ENCODE measurements at regions not wholly inside any gene's neighbourhood (a gene's known extent, or its start where the extent isn't known, plus 50 kb on each side); places are given as distances from the start of the nearest gene placed in this dataset.

GRCh38 chr2:172173174-172173706, 70.5 kb upstream of the DLX2 start:
- Histone ChIP-seq H3K4me2 (replicated peaks; ENCODE audit: extremely low read depth, low read length, poor library complexity, severe bottlenecking) (no peak overlapping the region), H3K27ac (ENCODE audit: low read depth in 1 of 2, low read length in 2 of 2) (no peak overlapping the region), H3K27me3 (ENCODE audit: control insufficient read depth in 2 of 2, insufficient read depth in 2 of 2, low read length in 2 of 2) (peaks cover 0 to 8% of the 10 kb centered on the region in 2 donors), H3K4me3 (replicated peaks in 1 of 3; ENCODE audit: low read depth in 2 of 3, low read length in 3 of 3) (peak overlapping the region in 2 of 3 experiments; percentile 73 to 79), H3K79me2 (ENCODE audit: insufficient read depth, low read length) (no peaks in the 10 kb centered on the region), H3K9me3 (replicated peaks in 1 of 2; ENCODE audit: control insufficient read depth in 1 of 2, insufficient read depth in 1 of 2, low read length in 2 of 2) (no peaks in the 10 kb centered on the region), H2AFZ (ENCODE audit: insufficient read depth, low read depth, low read length, poor library complexity, severe bottlenecking) (peak overlapping the region; percentile 96), H3K9ac (ENCODE audit: insufficient read depth, low read length, poor library complexity, severe bottlenecking) (no peak overlapping the region), H3K36me3 (replicated peaks in 1 of 2; ENCODE audit: control insufficient read depth in 1 of 2, insufficient read depth in 2 of 2, low read length in 2 of 2) (no peaks in the 10 kb centered on the region), H4K20me1 (ENCODE audit: insufficient read depth, low read length) (no peaks in the 10 kb centered on the region), H3K4me1 (ENCODE audit: control insufficient read depth in 1 of 2, insufficient read depth in 2 of 2, low read length in 2 of 2) (peaks cover 5 to 6% of the 10 kb centered on the region in 2 donors)
- H3K27ac Mint-ChIP-seq: no peak overlapping the region
- H3K36me3 Mint-ChIP-seq: no peaks in the 10 kb centered on the region
- no peak for DNase-seq
- 100% methylated on average over 5 of the region's 8 CpGs for WGBS (ENCODE audit: insufficient coverage)
- peak overlapping the region; percentile 76 to 78 for H3K4me3 Mint-ChIP-seq
- peaks cover 19% of the 10 kb centered on the region for H3K4me1 Mint-ChIP-seq
- peaks cover 0 to 7% (median 3%) of the 10 kb centered on the region in 3 donors for H3K27me3 Mint-ChIP-seq (ENCODE audit: low read depth in 3 of 3)
- intact Hi-C loops (cut with micrococcal nuclease): loop anchor here (2.0 to 10.0 kb wide), 3 partner anchors 54 to 532 kb away; no protein-coding TSS in a partner anchor
- H3K9me3 Mint-ChIP-seq: peaks cover 0 to 3% (median 0%) of the 10 kb centered on the region in 7 donors
- TF ChIP-seq CTCF (IDR thresholded peaks at IDR 0.05): no peak

- Mint-ChIP-seq H3K4me1 (peaks cover 14% of the 10 kb centered on the region), H3K27ac (no peak overlapping the region)
- no peak for DNase-seq
These were observed 74.9 kb upstream of the DLX2 start for GRCh38 chr2:172177581-172177980.

More at GRCh38 chr2:172177581-172177980, 74.9 kb upstream of the DLX2 start:
- H3K36me3 ChIP-seq (replicated peaks in 1 of 2; ENCODE audit: control insufficient read depth in 1 of 2, insufficient read depth in 2 of 2, low read length in 2 of 2): no peaks in the 10 kb centered on the region
- peaks cover 0 to 9% (median 3%) of the 10 kb centered on the region in 3 donors for H3K27me3 Mint-ChIP-seq (ENCODE audit: low read depth in 3 of 3)
- no peak overlapping the region for H2AFZ ChIP-seq (ENCODE audit: insufficient read depth, low read depth, low read length, poor library complexity, severe bottlenecking)
- peaks cover 0 to 8% of the 10 kb centered on the region in 2 donors for H3K27me3 ChIP-seq (ENCODE audit: control insufficient read depth in 2 of 2, insufficient read depth in 2 of 2, low read length in 2 of 2)
- intact Hi-C loops (cut with micrococcal nuclease): loop anchor here (5.0 to 10.0 kb wide), 2 partner anchors 35 to 527 kb away; no protein-coding TSS in a partner anchor
- no peak overlapping the region for H3K4me2 ChIP-seq (replicated peaks; ENCODE audit: extremely low read depth, low read length, poor library complexity, severe bottlenecking)
- WGBS (ENCODE audit: insufficient coverage): no CpG with 5 or more reads among the region's 3 CpGs
- no peak for TF ChIP-seq CTCF (IDR thresholded peaks at IDR 0.05)
- H3K27ac ChIP-seq (ENCODE audit: low read depth in 1 of 2, low read length in 2 of 2): no peak overlapping the region
- no peaks in the 10 kb centered on the region for H3K36me3 Mint-ChIP-seq
- peaks cover 5 to 6% of the 10 kb centered on the region in 2 donors for H3K4me1 ChIP-seq (ENCODE audit: control insufficient read depth in 1 of 2, insufficient read depth in 2 of 2, low read length in 2 of 2)
- H3K9me3 Mint-ChIP-seq: peaks cover 0 to 3% (median 0%) of the 10 kb centered on the region in 7 donors
- H3K9ac ChIP-seq (ENCODE audit: insufficient read depth, low read length, poor library complexity, severe bottlenecking): no peak overlapping the region
- no peaks in the 10 kb centered on the region for H3K9me3 ChIP-seq (replicated peaks in 1 of 2; ENCODE audit: control insufficient read depth in 1 of 2, insufficient read depth in 1 of 2, low read length in 2 of 2)
- no peaks in the 10 kb centered on the region for H4K20me1 ChIP-seq (ENCODE audit: insufficient read depth, low read length)
- H3K79me2 ChIP-seq (ENCODE audit: insufficient read depth, low read length): no peaks in the 10 kb centered on the region
- H3K4me3 Mint-ChIP-seq: no peak overlapping the region
- no peak overlapping the region for H3K4me3 ChIP-seq (replicated peaks in 1 of 3; ENCODE audit: low read depth in 2 of 3, low read length in 3 of 3)
